ENCODE measurements at regions not wholly inside any gene's neighbourhood (a gene's known extent, or its start where the extent isn't known, plus 50 kb on each side); places are given as distances from the start of the nearest gene placed in this dataset.

GRCh38 chr2:155393406-155393805, 694.9 kb downstream of the KCNJ3 start:
- Histone ChIP-seq H2BK5ac (ENCODE audit: insufficient read length, low read length) (no peak overlapping the region), H3K79me2 (ENCODE audit: insufficient read depth, low read length) (no peaks in the 10 kb centered on the region), H3K23me2 (ENCODE audit: insufficient read length, low read depth, low read length, poor library complexity, severe bottlenecking) (no peaks in the 10 kb centered on the region), H2BK12ac (ENCODE audit: insufficient read length, low read depth, low read length) (no peak overlapping the region), H4K20me1 (ENCODE audit: control insufficient read depth, insufficient read depth, insufficient read length) (no peaks in the 10 kb centered on the region), H4K91ac (ENCODE audit: insufficient read length, low read depth, low read length) (no peak overlapping the region), H3K14ac (ENCODE audit: insufficient read depth, low read length) (no peak overlapping the region), H3K9me3 (ENCODE audit: control insufficient read depth, low read depth, low read length) (no peaks in the 10 kb centered on the region), H3K56ac (ENCODE audit: insufficient read length, low read depth, low read length) (no peak overlapping the region), H3K27ac (ENCODE audit: insufficient read length, low read depth, low read length) (no peak overlapping the region), H2AFZ (ENCODE audit: low read length) (no peak overlapping the region), H3K18ac (ENCODE audit: insufficient read length, low read depth, low read length) (no peak overlapping the region), H3T11ph (ENCODE audit: low read length) (no peak overlapping the region), H2AK5ac (ENCODE audit: insufficient read length, low read length) (no peak overlapping the region), H2BK120ac (ENCODE audit: low read depth, low read length, poor library complexity, severe bottlenecking) (no peak overlapping the region), H3K9ac (ENCODE audit: extremely low read depth, insufficient read length, low read length) (no peak overlapping the region), H3K4me2 (ENCODE audit: insufficient read depth, insufficient read length, low read length) (no peak overlapping the region), H3K4ac (ENCODE audit: low read depth, low read length) (no peak overlapping the region), H4K5ac (ENCODE audit: insufficient read length, low read depth, low read length) (no peak overlapping the region), H3K79me1 (ENCODE audit: insufficient read depth, low read depth, low read length, poor library complexity, severe bottlenecking) (no peaks in the 10 kb centered on the region), H2BK15ac (ENCODE audit: low read depth, low read length) (no peak overlapping the region), H2BK20ac (ENCODE audit: low read depth, low read length, poor library complexity, severe bottlenecking) (no peak overlapping the region), H3K27me3 (ENCODE audit: insufficient read depth, low read length) (no peaks in the 10 kb centered on the region), H4K8ac (replicated peaks; ENCODE audit: insufficient read length, low read depth, low read length) (no peak overlapping the region), H3K23ac (ENCODE audit: insufficient read length, low read depth, low read length) (no peak overlapping the region), H3K4me1 (ENCODE audit: insufficient read depth, low read length) (no peaks in the 10 kb centered on the region)
- Mint-ChIP-seq H3K27me3 (ENCODE audit: low read depth) (no peaks in the 10 kb centered on the region), H3K9me3 (no peaks in the 10 kb centered on the region), H3K4me3 (no peak overlapping the region), H3K36me3 (ENCODE audit: insufficient read depth in 1 of 3, low read depth in 3 of 3) (no peaks in the 10 kb centered on the region), H3K4me1 (peaks cover 0 to 2% of the 10 kb centered on the region in 2 experiments; a peak in 2 of 4 replicates), H3K27ac (no peak overlapping the region)
- no peak for TF ChIP-seq CTCF (conservative IDR thresholded peaks at IDR 0.05)
- DNase-seq = no peak

Measured in H9 (cell line).